ENCODE measurements at regions not wholly inside any gene's neighbourhood (a gene's known extent, or its start where the extent isn't known, plus 50 kb on each side); places are given as distances from the start of the nearest gene placed in this dataset.

DNA sequence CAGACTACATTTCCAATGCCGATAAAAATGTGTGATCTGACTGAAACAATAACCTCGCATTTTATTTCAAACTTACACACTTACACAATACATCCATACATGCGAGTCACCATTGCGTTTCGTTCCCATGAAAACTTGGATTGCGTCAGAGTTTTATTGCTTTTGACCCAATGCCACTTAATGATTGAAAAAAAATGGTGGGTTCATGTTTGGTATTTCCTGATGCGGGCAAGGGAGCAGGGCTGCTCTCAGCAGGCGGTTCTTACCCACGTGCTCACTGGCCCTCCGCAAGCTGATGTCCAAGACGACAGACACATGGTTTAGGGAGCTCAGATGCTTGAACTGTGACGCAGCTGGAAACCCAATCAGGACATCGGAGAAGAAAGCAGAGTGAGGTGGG lies 281.0 kb upstream of the SULF2 start:
- no peak for TF ChIP-seq POLR2A (IDR thresholded peaks at IDR 0.05; ENCODE audit: low read depth, low read length)
- TF ChIP-seq POLR2AphosphoS5 (IDR thresholded peaks at IDR 0.05; ENCODE audit: low read depth, low read length): no peak
- no peak for TF ChIP-seq TAF1 (IDR thresholded peaks at IDR 0.05; ENCODE audit: low read depth, low read length)
